GM21515 (cell line): ENCODE measurements at regions not wholly inside any gene's neighbourhood (a gene's known extent, or its start where the extent isn't known, plus 50 kb on each side); places are given as distances from the start of the nearest gene placed in this dataset.

Source experiments
- ATAC-seq: cut with Tn5 transposase; IDR thresholded peaks from one replicate; pipeline ENCODE4 v1.9.1; 2021; ENCODE audit not compliant: unreplicated experiment

- no peak for ATAC-seq
Observed at GRCh38 chr22:48888466-48889208, 939.0 kb downstream of the BRD1 start.

GRCh38 chr22:48887394-48888332 is 940.0 kb downstream of the BRD1 start:
- no peak for ATAC-seq

GRCh38 chr22:48886604-48887393 is 940.9 kb downstream of the BRD1 start:
- ATAC-seq, result no peak

- ATAC-seq, result no peak
Observed at GRCh38 chr22:48885919-48886305, 941.8 kb downstream of the BRD1 start.

GRCh38 chr22:48885271-48885918 is 942.3 kb downstream of the BRD1 start:
- no peak for ATAC-seq

GRCh38 chr22:48884786-48885185 is 942.9 kb downstream of the BRD1 start:
- no peak for ATAC-seq

- no peak for ATAC-seq
Observed at GRCh38 chr22:48884324-48884723, 943.3 kb downstream of the BRD1 start.

- no peak for ATAC-seq
Observed at GRCh38 chr22:48883211-48883960, 944.3 kb downstream of the BRD1 start.

GRCh38 chr22:48882636-48883200 is 945.0 kb downstream of the BRD1 start:
- ATAC-seq, result no peak

- no peak for ATAC-seq
Observed at GRCh38 chr22:48881326-48881980, 946.2 kb downstream of the BRD1 start.

GRCh38 chr22:48880749-48881148 is 946.9 kb downstream of the BRD1 start:
- no peak for ATAC-seq

GRCh38 chr22:48876951-48877350 is 950.7 kb downstream of the BRD1 start:
- ATAC-seq, result no peak

- ATAC-seq, result no peak
Observed at GRCh38 chr22:48874956-48875355, 952.7 kb downstream of the BRD1 start.

GRCh38 chr22:48873191-48873520 is 954.5 kb downstream of the BRD1 start:
- no peak for ATAC-seq

- ATAC-seq, result no peak
Observed at GRCh38 chr22:48872271-48873190, 955.1 kb downstream of the BRD1 start.

GRCh38 chr22:48871176-48871840 is 956.4 kb downstream of the BRD1 start:
- no peak for ATAC-seq

GRCh38 chr22:48870436-48870835 is 957.2 kb downstream of the BRD1 start:
- no peak for ATAC-seq

- ATAC-seq, result no peak
Observed at GRCh38 chr22:48869788-48870187, 957.9 kb downstream of the BRD1 start.
